IMR-90 (cell line): ENCODE measurements at regions not wholly inside any gene's neighbourhood (a gene's known extent, or its start where the extent isn't known, plus 50 kb on each side); places are given as distances from the start of the nearest gene placed in this dataset.

Experiments
- ATAC-seq: fragments of 200-7000 bp; cut with Tn5 transposase; 2 replicates; pipeline ENCODE4 v1.9.1; 2020; ENCODE audit warnings: low read depth, mild to moderate bottlenecking, moderate library complexity
- BruUV-seq: library from RNA; stranded (reverse); fragments of 400-500 nt; replicated peaks from 2 replicates; lab custom pipeline; 2021; lab: Mats Ljungman, UMichigan
- CTCF ChIA-PET: fragments of 300-600 bp; formaldehyde crosslinking; extraction: SDS; loops from one replicate; lab custom pipeline; 2021; ENCODE audit warnings: antibody characterized with exemption; lab: Yijun Ruan, JAX
- POLR2A ChIA-PET: fragments of 300-600 bp; sonication (Branson Sonifier 250); formaldehyde crosslinking; loops from one replicate; lab custom pipeline; 2022; ENCODE audit warnings: antibody characterized with exemption; ENCODE audit not compliant: unreplicated experiment; lab: Charles Lee
- DNase-seq: peaks from one replicate; pipeline ENCODE4 v3.0.0; 2013
- H2AFZ ChIP-seq: replicated peaks from 2 replicates; pipeline ENCODE3; 2013; ENCODE audit warnings: low read length, mild to moderate bottlenecking; ENCODE audit not compliant: poor library complexity
- H2AK5ac ChIP-seq: 2 replicates; pipeline ENCODE4 v1.6.1; 2013; ENCODE audit warnings: low read depth, low read length, inconsistent platforms
- H2AK9ac ChIP-seq: replicated peaks from 2 replicates; pipeline ENCODE3; 2013; ENCODE audit warnings: mild to moderate bottlenecking, low read depth, low read length, moderate library complexity; ENCODE audit not compliant: poor library complexity
- H2BK120ac ChIP-seq: 2 replicates; pipeline ENCODE4 v1.6.1; 2013; ENCODE audit warnings: low read depth, low read length, inconsistent platforms
- H2BK15ac ChIP-seq: 3 replicates; pipeline ENCODE4 v1.6.1; 2013; ENCODE audit warnings: low read depth, low read length, inconsistent platforms
- H2BK20ac ChIP-seq: 2 replicates; pipeline ENCODE4 v1.6.1; 2013; ENCODE audit warnings: low read depth, mild to moderate bottlenecking, inconsistent platforms, low read length, moderate library complexity
- H2BK5ac ChIP-seq: 2 replicates; pipeline ENCODE4 v1.6.1; 2013; ENCODE audit warnings: mild to moderate bottlenecking, low read depth, low read length, inconsistent platforms; ENCODE audit not compliant: poor library complexity, severe bottlenecking
- H3K14ac ChIP-seq: replicated peaks from 2 replicates; pipeline ENCODE4 v1.6.1; 2013; ENCODE audit warnings: low read depth, low read length, inconsistent platforms
- H3K18ac ChIP-seq: 2 replicates; pipeline ENCODE4 v1.6.1; 2013; ENCODE audit warnings: low read depth, low read length, control low read depth
- H3K23ac ChIP-seq: 2 replicates; pipeline ENCODE4 v1.6.1; 2013; ENCODE audit warnings: low read depth, low read length, inconsistent platforms
- H3K27ac ChIP-seq: 2 replicates; pipeline ENCODE4 v1.5.1; 2013; ENCODE audit warnings: mild to moderate bottlenecking, control low read depth, low read length; ENCODE audit not compliant: insufficient read depth
- H3K27me3 ChIP-seq: 2 replicates; pipeline ENCODE4 v1.6.1; 2013; ENCODE audit warnings: low read length; ENCODE audit not compliant: control insufficient read depth, insufficient read depth
- H3K36me3 ChIP-seq: 2 replicates; pipeline ENCODE4 v1.6.1; 2013; ENCODE audit warnings: low read length, mixed read lengths; ENCODE audit not compliant: control insufficient read depth, insufficient read depth
- H3K4ac ChIP-seq: 2 replicates; pipeline ENCODE4 v1.6.1; 2013; ENCODE audit warnings: low read depth, low read length, inconsistent platforms
- H3K4me1 ChIP-seq: 2 replicates; pipeline ENCODE4 v1.6.1; 2013; ENCODE audit warnings: low read length, mixed read lengths; ENCODE audit not compliant: control insufficient read depth, insufficient read depth
- H3K4me2 ChIP-seq: 2 replicates; pipeline ENCODE4 v1.6.1; 2013; ENCODE audit warnings: low read depth, mild to moderate bottlenecking, control low read depth, low read length, moderate library complexity
- H3K4me3 ChIP-seq: 2 replicates; pipeline ENCODE4 v1.5.1; 2013; ENCODE audit warnings: low read depth, mild to moderate bottlenecking, control low read depth, low read length, moderate library complexity; ENCODE audit not compliant: insufficient read depth
- H3K56ac ChIP-seq: 2 replicates; pipeline ENCODE4 v1.6.1; 2013; ENCODE audit warnings: low read length, inconsistent platforms; ENCODE audit not compliant: insufficient read depth; ENCODE audit errors: extremely low read depth
- H3K79me1 ChIP-seq, 2 experiments: 2 replicates each; pipeline ENCODE4 v1.6.1; 2013; ENCODE audit warnings: low read length in 2 of 2, inconsistent platforms in 1 of 2, low read depth in 1 of 2
- H3K9ac ChIP-seq: 2 replicates; pipeline ENCODE4 v1.6.1; 2013; ENCODE audit warnings: low read depth, low read length, control low read depth
- H3K9me1 ChIP-seq: 2 replicates; pipeline ENCODE4 v1.6.1; 2013; ENCODE audit warnings: low read length, inconsistent platforms; ENCODE audit not compliant: insufficient read depth
- H3K9me3 ChIP-seq: 2 replicates; pipeline ENCODE4 v1.6.1; 2013; ENCODE audit warnings: low read length; ENCODE audit not compliant: control insufficient read depth, insufficient read depth
- H4K20me1 ChIP-seq: 2 replicates; pipeline ENCODE4 v1.6.1; 2013; ENCODE audit warnings: low read length, inconsistent platforms; ENCODE audit not compliant: insufficient read depth
- H4K5ac ChIP-seq: 2 replicates; pipeline ENCODE4 v1.6.1; 2013; ENCODE audit warnings: mild to moderate bottlenecking, low read depth, low read length, control low read depth
- H4K8ac ChIP-seq, 2 experiments: 2 replicates each; pipeline ENCODE4 v1.6.1; 2013; ENCODE audit warnings: low read depth in 2 of 2, low read length in 2 of 2, control low read depth in 1 of 2, inconsistent platforms in 1 of 2
- H4K91ac ChIP-seq: 2 replicates; pipeline ENCODE4 v1.6.1; 2013; ENCODE audit warnings: low read depth, low read length, inconsistent platforms; ENCODE audit not compliant: insufficient read depth
- BHLHE40 ChIP-seq: fragments of 150-350 bp; IDR thresholded peaks from 2 replicates; pipeline ENCODE4 v1.6.1; 2016; ENCODE audit warnings: mild to moderate bottlenecking, low read depth, low read length
- CEBPB ChIP-seq: IDR thresholded peaks from 2 replicates; pipeline ENCODE4 v1.6.1; 2012; ENCODE audit warnings: low read depth, low read length, improper control_type of control experiment
- CHD1 ChIP-seq: IDR thresholded peaks from 2 replicates; pipeline ENCODE4 v1.6.1; 2012; ENCODE audit warnings: low read depth, low read length, improper control_type of control experiment
- CTCF ChIP-seq: conservative IDR thresholded peaks from 2 replicates; pipeline ENCODE4 v1.5.1; 2012; ENCODE audit warnings: mild to moderate bottlenecking, low read depth, low read length, improper control_type of control experiment
- FOS ChIP-seq: fragments of 150-350 bp; IDR thresholded peaks from 2 replicates; pipeline ENCODE4 v1.6.1; 2016; ENCODE audit warnings: low read depth, low read length
- MAFK ChIP-seq: IDR thresholded peaks from 2 replicates; pipeline ENCODE4 v1.6.1; 2012; ENCODE audit warnings: low read depth, low read length, improper control_type of control experiment
- MAZ ChIP-seq: IDR thresholded peaks from 2 replicates; pipeline ENCODE4 v1.6.1; 2012; ENCODE audit warnings: low read depth, mild to moderate bottlenecking, low read length, improper control_type of control experiment, moderate library complexity, borderline replicate concordance
- MXI1 ChIP-seq: IDR thresholded peaks from 2 replicates; pipeline ENCODE4 v1.6.1; 2012; ENCODE audit warnings: low read depth, mild to moderate bottlenecking, low read length, moderate library complexity, borderline replicate concordance
- NFE2L2 ChIP-seq: fragments of 150-350 bp; IDR thresholded peaks from 2 replicates; pipeline ENCODE4 v1.6.1; 2016; ENCODE audit warnings: low read depth, mild to moderate bottlenecking, low read length
- POLR2A ChIP-seq: IDR thresholded peaks from 2 replicates; pipeline ENCODE4 v1.6.1; 2012; ENCODE audit warnings: mild to moderate bottlenecking, low read depth, low read length
- RAD21 ChIP-seq: IDR thresholded peaks from 2 replicates; pipeline ENCODE4 v1.6.1; 2012; ENCODE audit warnings: low read length, improper control_type of control experiment
- RCOR1 ChIP-seq: IDR thresholded peaks from 2 replicates; pipeline ENCODE4 v1.6.1; 2012; ENCODE audit warnings: mild to moderate bottlenecking, low read length, improper control_type of control experiment; ENCODE audit not compliant: insufficient replicate concordance
- RFX5 ChIP-seq: IDR thresholded peaks from 2 replicates; pipeline ENCODE4 v1.8.0; 2012; ENCODE audit warnings: low read depth, mild to moderate bottlenecking, low read length, moderate library complexity
- SMC3 ChIP-seq: fragments of 150-350 bp; IDR thresholded peaks from 2 replicates; pipeline ENCODE4 v1.6.1; 2016; ENCODE audit warnings: low read depth, mild to moderate bottlenecking, antibody characterized with exemption, low read length, moderate library complexity
- dilution Hi-C: fragments of 300-500 bp; cut with HindIII; formaldehyde crosslinking; loops from one replicate; pipeline ENCODE4 v1.14.3; 2018; ENCODE audit warnings: low sequenced_read_pairs; ENCODE audit not compliant: unreplicated experiment
- in situ Hi-C: fragments of 300-500 bp; cut with MboI; formaldehyde crosslinking; loops from 3 replicates; pipeline ENCODE4 v1.14.3; 2019; ENCODE audit warnings: low sequenced_read_pairs, inconsistent platforms, mixed read lengths
- intact Hi-C: fragments of 100-400 bp; cut with micrococcal nuclease; formaldehyde crosslinking; loops from 2 replicates; pipeline ENCODE4 v1.10.0; 2022
- TF ChIP-seq, protein P1 (sequence below): fragments of 150-350 bp; IDR thresholded peaks from 2 replicates; pipeline ENCODE4 v1.6.1; 2017; ENCODE audit warnings: mild to moderate bottlenecking, antibody characterized with exemption, low read length, low read depth
- TF ChIP-seq, protein P2 (sequence below): fragments of 150-350 bp; IDR thresholded peaks from 2 replicates; pipeline ENCODE4 v1.6.1; 2016; ENCODE audit warnings: low read depth, mild to moderate bottlenecking, low read length, moderate library complexity, borderline replicate concordance

DNA sequence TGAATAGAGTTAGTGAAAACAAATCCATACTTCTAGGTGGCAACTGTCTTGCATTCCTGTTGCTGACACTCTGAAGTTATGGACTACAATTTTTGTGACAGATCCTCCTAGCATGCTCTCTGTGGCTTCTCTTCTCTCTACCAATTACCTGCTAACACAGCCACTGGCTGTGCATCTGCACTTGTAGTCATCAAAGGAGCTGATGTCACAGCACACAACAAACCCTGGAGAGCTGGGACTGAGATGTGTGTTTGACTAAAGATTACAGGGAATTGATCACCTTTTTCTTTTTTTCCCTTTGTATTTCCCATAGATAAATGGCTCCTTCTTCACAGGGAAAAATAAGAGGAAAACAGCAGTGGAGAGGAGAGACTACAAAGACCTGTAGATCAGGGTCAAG, 278.4 kb upstream of the CCDC54 start:
- Histone ChIP-seq H3K4me1 (no peaks in the 10 kb centered on the region), H2AK5ac (no peak overlapping the region), H2AK9ac (no peak overlapping the region), H3K9me3 (peaks cover 3% of the 10 kb centered on the region; the same call in 1 of the 2 replicates), H2BK5ac (no peak overlapping the region), H4K8ac (no peak overlapping the region), H3K4me2 (no peak overlapping the region), H3K27ac (no peak overlapping the region), H3K79me1 (no peaks in the 10 kb centered on the region), H3K23ac (no peak overlapping the region), H3K14ac (no peak overlapping the region), H2BK20ac (no peak overlapping the region), H3K4ac (no peak overlapping the region), H4K5ac (no peak overlapping the region), H3K56ac (no peak overlapping the region), H4K20me1 (no peaks in the 10 kb centered on the region), H4K91ac (no peak overlapping the region), H2AFZ (no peak overlapping the region), H3K9ac (no peak overlapping the region), H3K4me3 (no peak overlapping the region), H2BK15ac (no peak overlapping the region), H3K27me3 (peaks cover 7% of the 10 kb centered on the region), H3K9me1 (no peaks in the 10 kb centered on the region), H3K18ac (no peak overlapping the region), H2BK120ac (no peak overlapping the region), H3K36me3 (no peaks in the 10 kb centered on the region)
- BruUV-seq: no TSS peak
- no peak for DNase-seq
- ChIA-PET CTCF (no interaction called here), POLR2A (no interaction called here)
- dilution Hi-C loops: no loop called here
- in situ Hi-C loops: no loop called here
- no peak for ATAC-seq
- intact Hi-C loops: no loop called here
- no peak for TF ChIP-seq FOS
- no peak for TF ChIP-seq NFE2L2
- TF ChIP-seq, protein P1, sequence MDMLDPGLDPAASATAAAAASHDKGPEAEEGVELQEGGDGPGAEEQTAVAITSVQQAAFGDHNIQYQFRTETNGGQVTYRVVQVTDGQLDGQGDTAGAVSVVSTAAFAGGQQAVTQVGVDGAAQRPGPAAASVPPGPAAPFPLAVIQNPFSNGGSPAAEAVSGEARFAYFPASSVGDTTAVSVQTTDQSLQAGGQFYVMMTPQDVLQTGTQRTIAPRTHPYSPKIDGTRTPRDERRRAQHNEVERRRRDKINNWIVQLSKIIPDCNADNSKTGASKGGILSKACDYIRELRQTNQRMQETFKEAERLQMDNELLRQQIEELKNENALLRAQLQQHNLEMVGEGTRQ: no peak
- TF ChIP-seq CEBPB: no peak
- TF ChIP-seq BHLHE40: no peak
- TF ChIP-seq, protein P2, sequence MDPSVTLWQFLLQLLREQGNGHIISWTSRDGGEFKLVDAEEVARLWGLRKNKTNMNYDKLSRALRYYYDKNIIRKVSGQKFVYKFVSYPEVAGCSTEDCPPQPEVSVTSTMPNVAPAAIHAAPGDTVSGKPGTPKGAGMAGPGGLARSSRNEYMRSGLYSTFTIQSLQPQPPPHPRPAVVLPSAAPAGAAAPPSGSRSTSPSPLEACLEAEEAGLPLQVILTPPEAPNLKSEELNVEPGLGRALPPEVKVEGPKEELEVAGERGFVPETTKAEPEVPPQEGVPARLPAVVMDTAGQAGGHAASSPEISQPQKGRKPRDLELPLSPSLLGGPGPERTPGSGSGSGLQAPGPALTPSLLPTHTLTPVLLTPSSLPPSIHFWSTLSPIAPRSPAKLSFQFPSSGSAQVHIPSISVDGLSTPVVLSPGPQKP: no peak
- TF ChIP-seq RCOR1: no peak
- no peak for TF ChIP-seq MAFK
- TF ChIP-seq RAD21: no peak
- no peak for TF ChIP-seq POLR2A
- no peak for TF ChIP-seq CTCF
- no peak for TF ChIP-seq CHD1
- no peak for TF ChIP-seq MXI1
- no peak for TF ChIP-seq SMC3
- TF ChIP-seq RFX5: no peak
- no peak for TF ChIP-seq MAZ
